Neuronal stem cell (in vitro differentiated cells): ENCODE measurements at regions not wholly inside any gene's neighbourhood (a gene's known extent, or its start where the extent isn't known, plus 50 kb on each side); places are given as distances from the start of the nearest gene placed in this dataset.
A peak's percentile ranks its signal among the peaks of the same experiment; 100 is the strongest.

Experiments
- DNase-seq: peaks from one replicate; pipeline ENCODE4 v3.0.0-alpha.2; 2013; ENCODE audit warnings: low spot score
- H2AFZ ChIP-seq: one replicate; pipeline ENCODE4 v1.6.1; 2013; ENCODE audit warnings: mild to moderate bottlenecking, low read length, inconsistent platforms
- H2AK5ac ChIP-seq: 2 replicates; pipeline ENCODE4 v1.6.1; 2013; ENCODE audit warnings: low read depth, mild to moderate bottlenecking, inconsistent platforms, low read length, moderate library complexity, mixed read lengths
- H2BK120ac ChIP-seq: 2 replicates; pipeline ENCODE4 v1.6.1; 2013; ENCODE audit warnings: low read depth, mild to moderate bottlenecking, inconsistent platforms, low read length, moderate library complexity, mixed read lengths
- H2BK12ac ChIP-seq: one replicate; pipeline ENCODE4 v1.6.1; 2013; ENCODE audit warnings: low read length, inconsistent platforms
- H2BK15ac ChIP-seq: 2 replicates; pipeline ENCODE4 v1.6.1; 2013; ENCODE audit warnings: mild to moderate bottlenecking, low read length, inconsistent platforms, mixed read lengths
- H2BK5ac ChIP-seq: one replicate; pipeline ENCODE4 v1.6.1; 2013; ENCODE audit warnings: inconsistent platforms, mild to moderate bottlenecking, low read length, moderate library complexity
- H3K14ac ChIP-seq: one replicate; pipeline ENCODE4 v1.6.1; 2013; ENCODE audit warnings: low read length, inconsistent platforms
- H3K18ac ChIP-seq: 2 replicates; pipeline ENCODE4 v1.6.1; 2013; ENCODE audit warnings: low read length, inconsistent platforms
- H3K23ac ChIP-seq: 2 replicates; pipeline ENCODE4 v1.6.1; 2013; ENCODE audit warnings: low read depth, mild to moderate bottlenecking, mixed read lengths, low read length, inconsistent platforms; ENCODE audit not compliant: poor library complexity
- H3K27ac ChIP-seq: replicated peaks from 3 replicates; pipeline ENCODE4 v1.5.1; 2013; ENCODE audit warnings: low read length, inconsistent platforms
- H3K27me3 ChIP-seq, 3 experiments: 2 replicates each; pipeline ENCODE4 v1.6.1; 2013; ENCODE audit warnings: low read length in 3 of 3, mild to moderate bottlenecking in 2 of 3, inconsistent platforms in 1 of 3, low read depth in 1 of 3, mixed read lengths in 1 of 3, moderate library complexity in 1 of 3; ENCODE audit not compliant: control insufficient read depth in 3 of 3, insufficient read depth in 3 of 3
- H3K36me3 ChIP-seq, 2 donors: replicated peaks in 1 of 2; 2 replicates each; pipeline ENCODE4 v1.6.1; 2013; ENCODE audit warnings: low read length in 2 of 2; ENCODE audit not compliant: control insufficient read depth in 2 of 2, insufficient read depth in 2 of 2
- H3K4ac ChIP-seq: 2 replicates; pipeline ENCODE4 v1.6.1; 2013; ENCODE audit warnings: inconsistent platforms, mild to moderate bottlenecking, low read length, moderate library complexity
- H3K4me1 ChIP-seq, 2 donors: 1 replicate in 1 of 2; 2 replicates in 1 of 2; pipeline ENCODE4 v1.6.1; 2013; ENCODE audit warnings: low read length in 2 of 2, low read depth in 1 of 2; ENCODE audit not compliant: control insufficient read depth in 2 of 2, insufficient read depth in 1 of 2
- H3K4me2 ChIP-seq: one replicate; pipeline ENCODE4 v1.6.1; 2013; ENCODE audit warnings: mild to moderate bottlenecking, low read length, inconsistent platforms; ENCODE audit not compliant: insufficient read depth, poor library complexity, severe bottlenecking
- H3K4me3 ChIP-seq, 2 donors: 2 replicates each; pipeline ENCODE4 v1.5.1; 2013; ENCODE audit warnings: low read length in 2 of 2, mild to moderate bottlenecking in 2 of 2, inconsistent platforms in 1 of 2, moderate library complexity in 1 of 2
- H3K79me1 ChIP-seq: one replicate; pipeline ENCODE4 v1.6.1; 2013; ENCODE audit warnings: low read depth, mild to moderate bottlenecking, inconsistent platforms, low read length, moderate library complexity
- H3K9ac ChIP-seq: one replicate; pipeline ENCODE4 v1.6.1; 2013; ENCODE audit warnings: mild to moderate bottlenecking, low read depth, low read length, inconsistent platforms; ENCODE audit not compliant: poor library complexity
- H3K9me3 ChIP-seq, 2 donors: replicated peaks in 1 of 2; 2 replicates each; pipeline versions ENCODE3 to v1.6.1; 2013; ENCODE audit warnings: low read length in 2 of 2, mild to moderate bottlenecking in 2 of 2, inconsistent platforms in 1 of 2, low read depth in 1 of 2, mixed read lengths in 1 of 2, moderate library complexity in 1 of 2; ENCODE audit not compliant: control insufficient read depth in 2 of 2, insufficient read depth in 1 of 2
- H4K8ac ChIP-seq: one replicate; pipeline ENCODE4 v1.6.1; 2013; ENCODE audit warnings: low read depth, mild to moderate bottlenecking, inconsistent platforms, low read length, moderate library complexity
- H4K91ac ChIP-seq: one replicate; pipeline ENCODE4 v1.6.1; 2013; ENCODE audit warnings: low read length, low read depth, mild to moderate bottlenecking, inconsistent platforms; ENCODE audit not compliant: poor library complexity
- WGBS, 2 donors: extraction: QIAGEN DNeasy Blood & Tissue Kit; methylation state at CpG; one replicate each; pipeline ENCODE4 v1.1.7; 2013; ENCODE audit warnings: missing lambda C conversion rate in 2 of 2, mixed read lengths in 1 of 2; ENCODE audit not compliant: insufficient read length in 2 of 2, insufficient replicate concordance in 1 of 2; ENCODE audit errors: extremely low coverage in 2 of 2; 5-methylcytosine and 5-hydroxymethylcytosine counted together

DNA sequence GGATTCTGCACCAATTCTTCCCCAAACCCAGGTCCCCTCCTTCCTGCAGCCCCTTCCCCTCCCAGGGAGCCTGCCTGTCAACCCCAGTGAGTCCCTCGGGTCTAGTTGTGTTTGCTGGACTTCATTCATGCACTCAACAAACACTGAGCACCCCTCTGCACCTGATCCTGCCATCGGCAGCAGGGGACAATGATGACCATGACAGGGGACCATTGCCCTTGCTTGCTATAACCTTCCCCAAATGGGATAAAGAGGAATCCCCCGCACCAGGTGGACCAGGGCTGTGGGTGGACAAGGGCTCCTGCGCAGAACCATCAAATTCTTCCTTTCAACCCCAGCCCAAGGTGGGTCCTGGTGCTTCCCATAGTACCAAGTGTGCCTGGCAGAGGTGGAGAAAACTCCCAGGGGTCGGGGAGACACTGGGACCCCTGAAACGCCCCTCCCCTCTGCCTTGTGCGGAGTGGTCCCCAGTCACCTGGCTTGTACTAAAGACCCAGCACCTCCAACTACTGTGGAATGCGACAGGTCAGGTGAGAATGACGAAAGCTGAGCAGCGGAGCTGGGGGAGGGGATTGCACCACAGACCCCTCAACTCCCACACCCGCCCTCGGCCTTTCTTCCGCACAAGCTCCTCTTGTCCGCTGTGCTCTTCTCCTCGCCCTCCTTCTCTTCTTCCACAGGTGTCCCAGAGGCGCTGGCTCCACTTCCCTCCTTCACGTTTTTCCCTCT, 119.9 kb upstream of the ZNF217 start:
- Histone ChIP-seq H3K4me3 (no peak overlapping the region), H3K4me1 (peaks cover 8 to 11% of the 10 kb centered on the region in 2 donors), H2BK120ac (peak overlapping the region; percentile 24), H3K9ac (peak overlapping the region; percentile 50), H3K27ac (no peak overlapping the region), H2AK5ac (peak overlapping the region; percentile 47), H3K79me1 (no peaks in the 10 kb centered on the region), H3K4me2 (no peak overlapping the region), H3K27me3 (no peaks in the 10 kb centered on the region), H3K14ac (no peak overlapping the region), H2BK12ac (no peak overlapping the region), H3K18ac (peak overlapping the region; percentile 5), H4K8ac (no peak overlapping the region), H2AFZ (no peak overlapping the region), H3K23ac (no peak overlapping the region), H4K91ac (no peak overlapping the region), H2BK15ac (peak overlapping the region; percentile 66), H3K4ac (no peak overlapping the region), H3K9me3 (no peaks in the 10 kb centered on the region), H3K36me3 (no peaks in the 10 kb centered on the region), H2BK5ac (no peak overlapping the region)
- no peak for DNase-seq
- WGBS, 2 donors = no CpG with 5 or more reads among the region's 17 CpGs

DNA sequence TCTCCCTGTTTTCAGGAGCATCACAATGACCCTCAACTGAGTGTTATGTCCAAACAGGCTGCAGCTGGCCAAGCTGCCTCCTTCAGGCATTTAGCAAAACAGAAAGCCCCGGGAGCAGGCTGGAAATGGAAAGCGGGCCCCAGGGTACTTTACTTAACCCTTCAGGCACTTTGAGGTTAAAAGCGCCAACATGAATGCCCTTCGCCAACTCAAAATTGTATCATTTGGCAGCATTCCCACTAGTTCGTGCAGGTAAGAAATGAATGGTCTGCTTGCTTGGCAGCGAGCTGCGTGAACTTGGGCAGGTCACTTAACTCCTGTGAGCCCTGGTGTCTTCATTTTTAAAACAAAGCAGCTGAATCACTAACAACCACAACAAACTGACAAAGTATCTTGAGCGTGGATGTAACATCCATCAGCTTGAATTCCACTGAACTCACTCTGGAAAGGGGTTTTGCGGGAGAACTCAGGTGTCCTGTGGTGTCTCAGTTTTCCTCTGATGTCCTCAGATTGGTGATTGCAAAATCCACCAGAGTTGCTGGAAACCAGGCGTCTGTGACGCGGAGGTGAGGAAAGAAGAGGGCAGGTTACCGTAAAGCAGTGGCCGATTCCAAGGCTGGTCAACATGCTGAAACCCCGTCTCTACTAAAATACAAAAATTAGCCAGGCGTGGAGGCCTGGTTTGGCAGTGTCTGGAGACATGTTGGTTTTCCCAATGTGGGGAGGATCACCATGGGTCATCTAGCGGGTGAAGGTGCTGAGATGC, 118.8 kb upstream of the ZNF217 start:
- Histone ChIP-seq H3K4me2 (no peak overlapping the region), H3K27me3 (no peaks in the 10 kb centered on the region), H3K36me3 (no peaks in the 10 kb centered on the region), H4K8ac (no peak overlapping the region), H3K9me3 (no peaks in the 10 kb centered on the region), H2BK12ac (no peak overlapping the region), H3K27ac (no peak overlapping the region), H3K14ac (no peak overlapping the region), H3K79me1 (no peaks in the 10 kb centered on the region), H2BK5ac (no peak overlapping the region), H2BK120ac (no peak overlapping the region), H3K4ac (no peak overlapping the region), H3K18ac (no peak overlapping the region), H2AFZ (peak overlapping the region; percentile 70), H3K9ac (no peak overlapping the region), H3K23ac (no peak overlapping the region), H2AK5ac (no peak overlapping the region), H3K4me1 (peaks cover 8 to 14% of the 10 kb centered on the region in 2 donors), H2BK15ac (no peak overlapping the region), H4K91ac (no peak overlapping the region), H3K4me3 (no peak overlapping the region)
- DNase-seq = no peak
- WGBS, 2 donors = no CpG with 5 or more reads among the region's 17 CpGs

DNA sequence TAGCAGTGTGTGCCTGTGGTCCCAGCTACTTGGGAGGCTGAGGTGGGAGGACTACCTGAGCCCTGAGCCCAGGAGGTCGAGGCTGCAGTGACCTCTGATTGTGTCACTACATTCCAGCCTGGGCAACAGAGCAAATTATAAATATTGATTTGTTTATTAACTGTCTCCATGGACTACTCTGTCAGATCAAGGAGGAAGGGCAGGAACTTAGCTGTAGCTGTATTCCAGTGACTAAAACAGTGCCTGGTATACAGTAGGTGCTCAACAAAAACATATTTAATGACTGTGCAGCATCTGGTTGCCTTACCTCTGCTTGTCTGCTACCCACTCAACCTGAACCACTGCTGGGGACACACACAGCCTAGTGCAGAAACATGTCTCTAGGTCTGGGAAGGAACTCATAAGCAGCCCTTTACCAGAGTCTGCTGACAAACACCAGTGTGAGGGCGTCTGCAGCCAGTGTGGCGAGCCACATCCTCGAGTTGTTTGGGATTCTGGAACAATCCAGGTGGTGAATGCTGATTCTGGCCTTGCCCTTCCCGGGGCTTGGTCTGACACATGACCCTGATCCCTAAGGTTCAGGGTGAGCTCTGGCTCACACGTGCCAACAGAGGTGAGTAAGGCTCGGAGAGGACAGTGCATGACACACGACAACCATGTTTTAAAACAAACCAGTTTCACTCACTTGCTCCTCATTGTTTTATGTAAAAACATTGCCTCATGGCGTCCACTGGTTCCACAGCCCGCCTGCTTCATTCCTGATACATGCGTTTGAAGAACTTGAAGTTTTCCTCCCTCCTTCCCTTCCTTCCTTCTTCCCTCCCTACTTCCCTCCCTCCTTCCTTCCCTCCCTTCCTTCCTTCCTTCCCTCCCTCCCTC, 117.9 kb upstream of the ZNF217 start:
- H3K14ac ChIP-seq = no peak overlapping the region
- WGBS, 2 donors = no CpG with 5 or more reads among the region's 11 CpGs

More for the DNA sequence above, 117.9 kb upstream of the ZNF217 start:
- Histone ChIP-seq H3K18ac (peak overlapping the region; percentile 46), H2BK5ac (no peak overlapping the region), H4K8ac (no peak overlapping the region), H3K79me1 (no peaks in the 10 kb centered on the region), H2BK15ac (no peak overlapping the region), H3K4me2 (no peak overlapping the region), H3K36me3 (no peaks in the 10 kb centered on the region), H3K27me3 (no peaks in the 10 kb centered on the region), H4K91ac (no peak overlapping the region), H3K4me3 (no peak overlapping the region), H2BK120ac (no peak overlapping the region), H2AK5ac (no peak overlapping the region), H3K9ac (no peak overlapping the region), H2BK12ac (no peak overlapping the region), H2AFZ (peak overlapping the region; percentile 70), H3K4me1 (peaks cover 12 to 18% of the 10 kb centered on the region in 2 donors), H3K27ac (no peak overlapping the region), H3K23ac (no peak overlapping the region), H3K4ac (no peak overlapping the region), H3K9me3 (no peaks in the 10 kb centered on the region)
- DNase-seq = no peak
